ENCODE measurements at regions not wholly inside any gene's neighbourhood (a gene's known extent, or its start where the extent isn't known, plus 50 kb on each side); places are given as distances from the start of the nearest gene placed in this dataset.

GRCh38 chr10:69738858-69739435, 62.8 kb upstream of the COL13A1 start:
- Histone ChIP-seq H3K36me3 (no peaks in the 10 kb centered on the region), H3K9me3 (no peaks in the 10 kb centered on the region), H3K4me3 (no peak overlapping the region), H3K27me3 (no peaks in the 10 kb centered on the region), H3K27ac (no peak overlapping the region), H3K4me1 (no peaks in the 10 kb centered on the region)
- DNase-seq (ENCODE audit: extremely low spot score in 2 of 2): no peak
- intact Hi-C loops (cut with DNase I): no loop called here
- TF ChIP-seq CTCF (IDR thresholded peaks at IDR 0.05) (no peak), POLR2A (IDR thresholded peaks at IDR 0.05) (no peak), POLR2AphosphoS5 (IDR thresholded peaks at IDR 0.05; ENCODE audit: insufficient read depth in 1 of 2, low read depth in 1 of 2) (no peak)

GRCh38 chr10:69739634-69740033, 62.1 kb upstream of the COL13A1 start:
- Histone ChIP-seq H3K27ac (no peak overlapping the region), H3K9me3 (no peaks in the 10 kb centered on the region), H3K4me3 (no peak overlapping the region), H3K36me3 (no peaks in the 10 kb centered on the region), H3K4me1 (no peaks in the 10 kb centered on the region), H3K27me3 (no peaks in the 10 kb centered on the region)
- TF ChIP-seq POLR2A (IDR thresholded peaks at IDR 0.05) (no peak), POLR2AphosphoS5 (IDR thresholded peaks at IDR 0.05; ENCODE audit: insufficient read depth in 1 of 2, low read depth in 1 of 2) (no peak), CTCF (IDR thresholded peaks at IDR 0.05) (no peak)
- intact Hi-C loops (cut with DNase I): no loop called here
- no peak for DNase-seq (ENCODE audit: extremely low spot score in 2 of 2)

DNA sequence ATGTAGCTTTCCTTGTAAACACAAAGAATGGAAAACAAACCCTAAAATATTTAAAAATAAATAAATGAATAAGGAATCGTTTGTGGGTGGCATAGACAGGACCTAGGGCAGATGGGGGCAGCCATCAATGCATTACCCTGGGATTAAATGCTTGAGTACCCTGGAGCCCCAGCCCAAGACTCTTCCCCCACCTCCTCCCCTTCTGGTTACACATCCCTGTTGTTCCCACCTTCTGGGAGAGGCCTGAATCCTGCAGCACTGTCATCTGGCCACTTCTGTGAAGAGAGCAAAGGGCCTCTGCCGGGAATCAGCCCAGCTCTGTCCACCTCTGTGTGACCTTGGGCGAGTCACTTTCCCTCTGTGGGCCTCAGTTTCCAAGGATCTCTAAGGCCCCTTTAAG, 61.6 kb upstream of the COL13A1 start:
- intact Hi-C loops (cut with DNase I): no loop called here
- Histone ChIP-seq H3K27me3 (no peaks in the 10 kb centered on the region), H3K27ac (no peak overlapping the region), H3K9me3 (no peaks in the 10 kb centered on the region), H3K4me3 (no peak overlapping the region), H3K36me3 (no peaks in the 10 kb centered on the region), H3K4me1 (no peaks in the 10 kb centered on the region)
- DNase-seq (ENCODE audit: extremely low spot score in 2 of 2): no peak
- TF ChIP-seq CTCF (IDR thresholded peaks at IDR 0.05) (no peak), POLR2A (IDR thresholded peaks at IDR 0.05) (no peak), POLR2AphosphoS5 (IDR thresholded peaks at IDR 0.05; ENCODE audit: insufficient read depth in 1 of 2, low read depth in 1 of 2) (no peak)

- Histone ChIP-seq H3K9me3 (no peaks in the 10 kb centered on the region), H3K4me1 (no peaks in the 10 kb centered on the region)
Observed at GRCh38 chr10:69741252-69741651, 60.5 kb upstream of the COL13A1 start.

More at GRCh38 chr10:69741252-69741651, 60.5 kb upstream of the COL13A1 start:
- no peaks in the 10 kb centered on the region for H3K36me3 ChIP-seq
- intact Hi-C loops (cut with DNase I): no loop called here
- no peak overlapping the region for H3K4me3 ChIP-seq
- H3K27me3 ChIP-seq: no peaks in the 10 kb centered on the region
- TF ChIP-seq POLR2A (IDR thresholded peaks at IDR 0.05) (no peak), CTCF (IDR thresholded peaks at IDR 0.05) (no peak), POLR2AphosphoS5 (IDR thresholded peaks at IDR 0.05; ENCODE audit: insufficient read depth in 1 of 2, low read depth in 1 of 2) (no peak)
- DNase-seq (ENCODE audit: extremely low spot score in 2 of 2): no peak
- H3K27ac ChIP-seq: no peak overlapping the region

All from vagina (tissue), 2 donors.